ENCODE measurements at regions not wholly inside any gene's neighbourhood (a gene's known extent, or its start where the extent isn't known, plus 50 kb on each side); places are given as distances from the start of the nearest gene placed in this dataset.

DNA sequence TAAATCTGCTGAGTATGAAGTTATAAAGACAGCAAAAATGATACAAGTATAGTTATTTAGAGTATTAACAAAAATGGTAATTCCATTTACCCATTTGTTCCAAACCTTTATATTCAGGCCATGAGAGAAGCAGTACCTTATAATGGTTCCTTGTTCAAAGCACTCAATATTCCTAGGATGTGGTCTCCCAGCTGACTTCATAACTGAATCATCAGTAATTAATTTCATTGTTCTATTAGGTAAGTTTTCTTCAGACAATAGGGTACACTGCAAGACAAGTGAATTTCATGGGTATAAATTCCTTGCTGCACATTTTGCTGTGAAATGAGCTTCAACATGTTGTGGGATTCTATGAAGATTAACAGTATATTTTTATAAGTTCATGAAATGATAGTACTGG, 550.8 kb upstream of the ZEB2 start:
- H3K27ac ChIP-seq (ENCODE audit: low read length), result no peak overlapping the region
- H3K27me3 ChIP-seq (ENCODE audit: control insufficient read depth, insufficient read depth, low read length), result no peaks in the 10 kb centered on the region
- CTCF ChIA-PET, result no interaction called here
- BruUV-seq (replicated peaks), result no TSS peak
- POLR2A ChIA-PET, result no interaction called here
- TF ChIP-seq, protein P1, sequence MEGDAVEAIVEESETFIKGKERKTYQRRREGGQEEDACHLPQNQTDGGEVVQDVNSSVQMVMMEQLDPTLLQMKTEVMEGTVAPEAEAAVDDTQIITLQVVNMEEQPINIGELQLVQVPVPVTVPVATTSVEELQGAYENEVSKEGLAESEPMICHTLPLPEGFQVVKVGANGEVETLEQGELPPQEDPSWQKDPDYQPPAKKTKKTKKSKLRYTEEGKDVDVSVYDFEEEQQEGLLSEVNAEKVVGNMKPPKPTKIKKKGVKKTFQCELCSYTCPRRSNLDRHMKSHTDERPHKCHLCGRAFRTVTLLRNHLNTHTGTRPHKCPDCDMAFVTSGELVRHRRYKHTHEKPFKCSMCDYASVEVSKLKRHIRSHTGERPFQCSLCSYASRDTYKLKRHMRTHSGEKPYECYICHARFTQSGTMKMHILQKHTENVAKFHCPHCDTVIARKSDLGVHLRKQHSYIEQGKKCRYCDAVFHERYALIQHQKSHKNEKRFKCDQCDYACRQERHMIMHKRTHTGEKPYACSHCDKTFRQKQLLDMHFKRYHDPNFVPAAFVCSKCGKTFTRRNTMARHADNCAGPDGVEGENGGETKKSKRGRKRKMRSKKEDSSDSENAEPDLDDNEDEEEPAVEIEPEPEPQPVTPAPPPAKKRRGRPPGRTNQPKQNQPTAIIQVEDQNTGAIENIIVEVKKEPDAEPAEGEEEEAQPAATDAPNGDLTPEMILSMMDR (IDR thresholded peaks at IDR 0.05), result no peak
- TF ChIP-seq POLR2AphosphoS5 (IDR thresholded peaks at IDR 0.05; ENCODE audit: low read depth, low read length), result no peak
- no peak for TF ChIP-seq SIN3A (IDR thresholded peaks at IDR 0.05; ENCODE audit: borderline replicate concordance, insufficient read depth, low read depth, low read length)
- TF ChIP-seq, protein P2, sequence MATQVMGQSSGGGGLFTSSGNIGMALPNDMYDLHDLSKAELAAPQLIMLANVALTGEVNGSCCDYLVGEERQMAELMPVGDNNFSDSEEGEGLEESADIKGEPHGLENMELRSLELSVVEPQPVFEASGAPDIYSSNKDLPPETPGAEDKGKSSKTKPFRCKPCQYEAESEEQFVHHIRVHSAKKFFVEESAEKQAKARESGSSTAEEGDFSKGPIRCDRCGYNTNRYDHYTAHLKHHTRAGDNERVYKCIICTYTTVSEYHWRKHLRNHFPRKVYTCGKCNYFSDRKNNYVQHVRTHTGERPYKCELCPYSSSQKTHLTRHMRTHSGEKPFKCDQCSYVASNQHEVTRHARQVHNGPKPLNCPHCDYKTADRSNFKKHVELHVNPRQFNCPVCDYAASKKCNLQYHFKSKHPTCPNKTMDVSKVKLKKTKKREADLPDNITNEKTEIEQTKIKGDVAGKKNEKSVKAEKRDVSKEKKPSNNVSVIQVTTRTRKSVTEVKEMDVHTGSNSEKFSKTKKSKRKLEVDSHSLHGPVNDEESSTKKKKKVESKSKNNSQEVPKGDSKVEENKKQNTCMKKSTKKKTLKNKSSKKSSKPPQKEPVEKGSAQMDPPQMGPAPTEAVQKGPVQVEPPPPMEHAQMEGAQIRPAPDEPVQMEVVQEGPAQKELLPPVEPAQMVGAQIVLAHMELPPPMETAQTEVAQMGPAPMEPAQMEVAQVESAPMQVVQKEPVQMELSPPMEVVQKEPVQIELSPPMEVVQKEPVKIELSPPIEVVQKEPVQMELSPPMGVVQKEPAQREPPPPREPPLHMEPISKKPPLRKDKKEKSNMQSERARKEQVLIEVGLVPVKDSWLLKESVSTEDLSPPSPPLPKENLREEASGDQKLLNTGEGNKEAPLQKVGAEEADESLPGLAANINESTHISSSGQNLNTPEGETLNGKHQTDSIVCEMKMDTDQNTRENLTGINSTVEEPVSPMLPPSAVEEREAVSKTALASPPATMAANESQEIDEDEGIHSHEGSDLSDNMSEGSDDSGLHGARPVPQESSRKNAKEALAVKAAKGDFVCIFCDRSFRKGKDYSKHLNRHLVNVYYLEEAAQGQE (IDR thresholded peaks at IDR 0.05; ENCODE audit: insufficient read depth in 1 of 2, low read depth in 2 of 2, low read length in 1 of 2), result no peak
- TF ChIP-seq TCF7L2 (IDR thresholded peaks at IDR 0.05; ENCODE audit: low read depth, low read length), result no peak
- in situ Hi-C loops (cut with HindIII; ENCODE audit: low pct_unique_long_range_greater_than_20kb, low sequenced_read_pairs) (no loop called here), intact Hi-C loops (cut with micrococcal nuclease; ENCODE audit: unreplicated experiment) (no loop called here)
- H3K4me3 ChIP-seq (ENCODE audit: low read depth in 2 of 2, low read length in 2 of 2), result no peak overlapping the region
- no peaks in the 10 kb centered on the region for H3K4me1 ChIP-seq (ENCODE audit: control insufficient read depth, insufficient read depth, low read length)
- no peak for ATAC-seq
- no peaks in the 10 kb centered on the region for H3K36me3 ChIP-seq (ENCODE audit: control insufficient read depth, insufficient read depth, low read length)
- no peak for DNase-seq (ENCODE audit: low read depth, low spot score)
- no peaks in the 10 kb centered on the region for H3K9me3 ChIP-seq (ENCODE audit: control insufficient read depth, insufficient read depth, low read depth, low read length)

DNA sequence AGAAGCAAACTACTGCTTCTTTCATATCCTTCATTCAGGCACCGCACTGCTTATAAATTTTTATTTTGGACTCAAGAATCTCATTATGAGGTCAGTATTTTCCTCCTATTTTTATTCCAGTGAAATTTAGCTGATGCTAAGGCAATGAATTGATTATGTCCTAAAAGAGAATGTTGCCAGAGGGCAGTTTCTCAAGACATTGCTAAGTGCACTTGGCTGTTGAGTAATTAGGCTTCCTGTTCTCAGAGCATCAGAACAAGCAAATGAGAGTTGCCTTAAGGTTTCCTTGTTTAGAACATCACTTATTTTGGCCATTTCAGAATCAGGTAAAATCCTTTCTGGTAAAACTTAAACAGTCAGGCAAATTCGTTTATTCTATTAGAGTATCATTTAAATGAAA, 548.6 kb upstream of the ZEB2 start:
- H3K9me3 ChIP-seq (ENCODE audit: control insufficient read depth, insufficient read depth, low read depth, low read length), result no peaks in the 10 kb centered on the region
- DNase-seq (ENCODE audit: low read depth, low spot score) (no peak), ATAC-seq (no peak)
- H3K27ac ChIP-seq (ENCODE audit: low read length), result no peak overlapping the region
- ChIA-PET POLR2A (no interaction called here), CTCF (no interaction called here)
- no peak overlapping the region for H3K4me3 ChIP-seq (ENCODE audit: low read depth in 2 of 2, low read length in 2 of 2)
- no peaks in the 10 kb centered on the region for H3K36me3 ChIP-seq (ENCODE audit: control insufficient read depth, insufficient read depth, low read length)
- no TSS peak for BruUV-seq (replicated peaks)
- in situ Hi-C loops (cut with HindIII; ENCODE audit: low pct_unique_long_range_greater_than_20kb, low sequenced_read_pairs), result no loop called here
- no peaks in the 10 kb centered on the region for H3K27me3 ChIP-seq (ENCODE audit: control insufficient read depth, insufficient read depth, low read length)
- H3K4me1 ChIP-seq (ENCODE audit: control insufficient read depth, insufficient read depth, low read length), result no peaks in the 10 kb centered on the region
- TF ChIP-seq TCF7L2 (IDR thresholded peaks at IDR 0.05; ENCODE audit: low read depth, low read length) (no peak), POLR2AphosphoS5 (IDR thresholded peaks at IDR 0.05; ENCODE audit: low read depth, low read length) (no peak)
- TF ChIP-seq, protein P1 (IDR thresholded peaks at IDR 0.05), result no peak
- intact Hi-C loops (cut with micrococcal nuclease; ENCODE audit: unreplicated experiment), result no loop called here
